Kidney tubule cell (primary cell): ENCODE measurements at regions not wholly inside any gene's neighbourhood (a gene's known extent, or its start where the extent isn't known, plus 50 kb on each side); places are given as distances from the start of the nearest gene placed in this dataset.
A peak's percentile ranks its signal among the peaks of the same experiment; 100 is the strongest.
"Not testable (repeated sequence)": the region's sequence is repeated elsewhere in the genome, so short reads cannot be mapped to it uniquely, and the experiment has no call there.

Experiments used
- DNase-seq: peaks from one replicate; pipeline ENCODE4 v3.0.0-alpha.2; 2018; ENCODE audit warnings: low spot score

DNA sequence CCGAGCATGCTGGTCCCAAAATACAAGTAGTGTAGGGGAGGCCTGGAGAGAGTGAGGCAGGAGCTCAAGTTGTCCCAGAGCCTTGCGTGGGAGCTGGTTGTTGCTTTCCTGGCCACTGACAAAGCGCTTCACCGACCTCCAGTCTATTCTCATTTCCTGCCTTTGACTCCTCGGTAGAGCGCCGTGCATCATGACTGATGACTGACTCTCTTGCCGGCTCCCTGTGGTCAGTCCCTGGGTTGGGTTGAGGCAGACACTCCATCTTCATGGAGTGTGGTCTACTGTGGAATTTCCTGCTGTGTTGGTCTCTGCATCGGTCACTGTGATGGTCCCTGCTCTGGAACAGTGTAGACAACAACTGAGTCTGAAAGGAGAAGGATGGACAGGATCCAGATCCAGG lies 175.1 kb upstream of the S1PR3 start:
- DNase-seq = peak; percentile 25

DNA sequence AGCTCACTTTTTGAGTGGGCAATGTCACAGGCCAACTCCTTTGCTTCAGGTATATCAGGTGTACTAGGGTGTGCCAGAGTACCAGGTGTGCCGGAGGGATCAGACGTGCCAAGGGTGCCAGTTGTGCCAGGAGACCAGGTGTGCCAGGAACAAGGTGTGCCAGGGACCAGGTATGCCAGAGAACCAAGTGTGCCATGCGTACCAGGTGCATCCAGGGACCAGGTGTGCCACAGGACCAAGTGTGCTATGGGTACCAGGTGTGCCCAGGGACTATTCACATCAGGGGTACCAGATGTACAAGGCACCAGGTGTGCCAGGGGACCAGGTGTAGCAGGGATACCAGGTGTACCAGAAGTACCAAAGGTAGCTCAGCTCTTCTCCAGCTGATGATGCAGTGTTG lies 174.7 kb upstream of the S1PR3 start:
- no peak for DNase-seq

DNA sequence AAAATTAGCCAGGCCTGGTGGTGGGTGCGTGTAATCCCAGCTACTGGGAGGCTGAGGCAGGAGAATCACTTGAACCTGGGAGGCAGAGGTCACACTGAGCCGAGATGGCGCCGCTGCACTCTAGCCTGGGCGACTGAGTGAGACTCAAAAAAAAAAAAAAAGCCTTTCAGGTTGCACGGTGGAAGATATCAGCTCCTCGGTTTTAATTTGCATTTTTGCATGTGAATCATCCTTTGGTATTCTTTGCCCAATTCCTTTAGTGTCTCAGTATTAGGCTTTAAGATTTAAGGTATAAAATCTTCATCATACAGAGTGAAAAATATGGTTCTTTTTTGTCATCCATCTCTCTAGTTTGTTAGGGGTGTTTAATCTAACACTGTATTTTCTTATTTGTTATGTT lies 173.6 kb upstream of the S1PR3 start:
- no peak for DNase-seq

DNA sequence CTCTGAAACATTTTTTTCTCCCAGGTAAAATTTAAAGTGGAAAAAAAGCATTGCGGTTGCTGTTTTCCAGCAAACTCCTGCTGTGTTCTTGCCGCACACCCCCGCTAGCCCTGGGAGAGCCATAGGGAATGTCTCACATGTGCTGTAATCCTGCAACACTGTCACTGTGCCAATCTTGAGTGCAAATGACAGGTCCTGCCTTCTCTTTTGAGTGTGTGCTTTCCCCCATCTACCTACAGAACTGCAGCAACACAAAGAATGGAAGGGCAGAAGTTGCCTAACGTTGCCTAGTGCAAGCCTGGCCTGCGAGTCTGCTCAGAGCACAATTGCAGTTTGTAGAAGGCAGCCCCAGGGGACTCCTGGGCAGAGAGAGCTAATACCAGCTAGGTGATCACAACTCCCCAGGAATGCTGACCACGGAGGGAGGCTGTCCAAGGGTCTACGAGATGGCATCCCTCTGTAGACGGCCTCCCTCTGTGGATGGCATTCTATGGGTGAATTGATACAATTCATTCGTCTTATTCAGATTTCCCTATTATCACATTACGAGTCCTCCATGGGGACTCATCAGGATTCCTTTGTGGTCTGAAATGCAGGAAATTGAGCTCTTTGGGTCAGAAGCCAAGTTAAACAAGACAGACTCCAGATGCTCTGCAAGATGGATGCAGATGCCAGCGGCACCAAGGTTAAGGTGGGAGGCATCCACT lies 172.6 kb upstream of the S1PR3 start:
- peak; percentile 16 for DNase-seq

DNA sequence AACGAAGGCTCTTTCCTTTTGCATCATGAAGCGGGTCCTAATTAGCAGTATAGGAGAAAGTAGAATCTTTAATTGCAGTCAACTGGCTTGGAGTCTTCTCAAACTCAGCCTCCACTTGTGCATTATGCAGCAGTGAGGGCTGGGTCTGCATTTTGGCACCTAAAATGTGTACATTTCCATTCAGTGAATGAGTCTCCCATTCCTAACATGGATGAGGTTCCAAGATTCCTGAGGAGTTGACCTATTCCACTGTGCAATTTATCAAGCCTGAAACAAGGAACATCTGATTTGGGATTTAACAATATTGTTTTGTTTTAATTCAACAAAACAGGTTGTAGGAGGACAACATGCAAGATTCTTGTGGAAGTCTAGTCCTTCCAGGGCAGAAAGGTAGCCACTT lies 171.8 kb upstream of the S1PR3 start:
- no peak for DNase-seq

DNA sequence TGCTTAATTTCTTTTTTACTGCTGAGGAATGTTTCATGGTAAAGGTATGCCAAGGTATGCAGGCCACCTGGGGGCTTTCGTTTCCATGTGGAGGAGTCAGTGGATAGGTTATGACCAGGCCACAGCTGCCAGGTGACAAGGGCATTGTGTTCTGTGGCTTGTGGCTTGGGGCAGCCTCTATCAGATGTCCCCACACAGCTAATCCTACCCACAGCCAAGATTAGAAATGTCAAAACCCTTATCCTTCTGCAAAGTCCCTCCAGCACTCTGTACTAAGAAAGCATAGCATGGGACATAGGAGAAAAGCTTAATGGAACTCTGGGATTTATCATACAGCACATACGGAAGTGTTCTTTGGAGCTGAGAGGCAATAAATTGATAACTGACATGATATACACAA lies 171.2 kb upstream of the S1PR3 start:
- DNase-seq = peak; percentile 45

DNA sequence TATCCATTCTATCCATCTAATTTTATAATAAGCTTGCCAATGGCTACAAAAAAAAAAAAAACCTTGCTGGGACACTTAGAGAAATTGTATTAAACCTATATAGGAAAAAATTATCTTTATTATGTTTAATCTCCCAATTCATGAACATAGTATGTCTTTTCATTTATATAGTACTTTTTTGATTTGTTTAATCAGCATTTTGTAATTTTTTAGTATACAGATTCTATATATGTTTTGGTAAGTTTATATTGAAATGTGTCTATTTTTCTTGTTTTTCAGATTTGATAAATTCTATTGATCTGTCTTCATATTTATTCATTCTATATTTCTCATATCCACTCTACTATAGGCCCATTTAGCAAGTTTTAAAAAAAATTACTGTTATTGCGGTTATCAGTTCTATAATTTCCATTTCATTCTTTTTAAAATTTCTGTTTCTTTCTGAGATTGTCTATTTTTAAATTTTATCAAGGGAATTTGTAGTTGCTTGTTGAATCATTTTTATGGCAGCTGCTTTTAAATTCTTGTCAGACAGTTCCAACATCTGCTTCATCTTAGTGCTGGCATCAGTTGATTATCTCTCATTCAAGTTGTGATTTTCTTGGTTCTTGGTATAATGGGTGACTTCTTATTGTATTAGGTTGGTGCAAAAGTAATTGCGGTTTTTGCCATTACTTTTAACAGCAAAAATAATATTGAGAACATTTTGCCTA lies 170.1 kb upstream of the S1PR3 start:
- no peak for DNase-seq

DNA sequence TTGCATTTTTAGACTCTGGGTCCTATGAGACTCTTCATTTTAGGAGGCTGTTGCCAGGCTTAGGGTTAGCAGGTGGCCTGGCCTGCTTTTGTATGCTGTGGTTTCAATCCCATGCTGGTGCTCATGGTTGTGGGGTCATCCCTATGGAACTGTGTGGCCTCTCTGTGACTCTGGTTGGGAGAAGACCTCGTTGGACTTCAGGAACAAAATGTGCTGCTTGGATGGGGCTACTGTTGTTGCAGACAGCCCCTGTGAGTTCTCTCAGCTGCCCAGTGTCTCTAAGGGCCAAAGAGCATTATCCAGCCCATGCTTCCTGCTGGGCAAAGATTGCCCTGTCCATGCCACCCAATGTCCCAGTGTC lies 169.5 kb upstream of the S1PR3 start:
- DNase-seq = no peak

DNA sequence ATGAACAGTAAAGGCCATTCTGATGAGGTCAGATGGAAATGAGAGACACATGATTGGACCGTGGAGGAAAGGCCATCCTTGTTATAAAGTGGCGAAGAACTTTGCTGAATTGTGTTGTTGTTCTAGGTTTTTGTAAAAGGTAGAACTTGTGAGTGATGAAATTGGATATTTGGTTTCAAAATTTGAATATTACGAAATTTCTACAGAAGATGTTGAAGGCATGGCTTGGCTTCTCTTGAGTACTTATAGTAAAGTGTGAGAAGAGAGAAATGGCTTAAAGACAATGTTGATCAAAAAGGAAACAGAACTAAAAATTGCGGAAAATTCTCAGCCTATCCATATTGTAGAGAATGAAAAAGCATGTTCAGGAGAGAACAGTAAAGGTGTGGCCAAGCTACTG lies 166.6 kb upstream of the S1PR3 start:
- DNase-seq = no peak

DNA sequence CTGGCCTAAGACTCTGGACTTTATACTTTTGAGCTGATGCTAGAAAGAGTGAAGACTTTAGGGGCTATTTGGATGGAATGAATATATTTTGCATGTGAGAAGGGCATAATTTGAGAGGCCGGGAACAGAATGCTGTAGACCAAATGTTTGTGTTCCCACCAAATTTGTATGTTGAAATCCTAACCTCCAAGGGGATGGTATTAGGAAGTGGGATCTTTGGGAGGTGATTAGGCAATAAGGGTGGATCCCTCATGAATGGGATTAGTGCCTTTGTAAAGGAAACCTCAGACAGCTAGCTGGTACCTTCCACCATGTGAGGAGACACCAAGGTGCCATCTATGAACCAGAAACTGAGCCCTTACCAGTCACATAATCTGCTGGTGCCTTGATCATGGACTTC lies 165.1 kb upstream of the S1PR3 start:
- no peak for DNase-seq

DNA sequence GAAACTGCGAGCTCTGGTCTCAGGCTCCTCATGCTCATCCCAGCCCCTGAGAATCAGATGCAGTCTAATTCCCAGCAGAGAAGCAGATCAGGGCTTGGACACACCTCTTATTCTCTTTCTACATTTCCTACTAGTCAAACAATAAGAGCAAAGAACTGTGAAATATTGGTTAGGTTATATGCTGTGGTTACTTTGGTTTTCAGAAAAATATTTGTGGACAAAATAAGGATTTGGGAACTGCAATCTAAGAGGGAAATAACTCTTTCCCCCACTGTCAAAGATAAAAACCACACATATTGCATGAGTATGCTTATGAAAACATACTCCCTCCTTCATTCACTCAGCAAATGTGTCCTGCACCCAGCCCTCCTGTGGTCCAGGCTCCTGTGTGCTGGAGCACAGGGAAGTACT lies 164.5 kb upstream of the S1PR3 start:
- DNase-seq = no peak

DNA sequence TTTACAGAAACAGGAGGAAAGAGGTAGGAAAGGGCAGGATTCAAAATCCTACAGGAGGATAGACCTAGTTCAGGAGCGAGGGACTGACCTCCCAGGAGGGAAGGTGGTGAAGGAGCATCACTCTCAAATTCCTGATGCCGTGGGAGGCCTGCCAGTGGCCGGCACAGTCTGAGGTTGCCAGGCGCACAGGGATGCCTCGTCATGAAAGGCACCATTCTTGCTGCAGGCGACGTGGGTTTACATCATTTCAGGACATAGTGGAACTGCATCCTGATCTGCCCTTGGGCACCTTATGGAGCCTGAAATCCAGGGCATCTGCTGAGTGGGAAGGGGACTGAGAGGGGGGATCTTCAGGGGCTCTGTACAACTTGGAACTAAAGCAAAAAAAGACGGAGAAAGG lies 163.2 kb upstream of the S1PR3 start:
- no peak for DNase-seq

DNA sequence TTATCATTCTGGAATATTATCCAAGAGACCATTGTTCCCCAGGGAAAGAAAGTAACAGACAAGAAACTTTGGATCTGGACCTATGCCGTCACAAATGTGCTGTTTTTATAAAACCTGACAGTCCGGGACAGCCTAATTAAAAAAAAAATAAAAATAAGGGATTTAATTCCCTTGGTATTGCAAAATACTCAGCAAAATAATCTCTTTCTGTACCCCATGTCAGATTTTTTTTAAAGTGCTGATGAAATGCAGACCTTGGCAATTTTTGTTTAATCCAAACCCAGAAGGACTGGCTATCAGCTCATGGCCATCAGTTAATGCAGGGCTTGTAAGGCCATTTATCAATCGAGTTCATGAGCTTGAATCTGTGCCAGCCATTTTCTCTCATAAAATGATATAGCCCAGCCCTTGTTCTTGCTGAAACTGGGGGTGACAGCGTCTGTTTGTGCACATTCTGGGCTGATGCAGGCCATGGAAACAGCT lies 162.7 kb upstream of the S1PR3 start:
- DNase-seq = no peak

DNA sequence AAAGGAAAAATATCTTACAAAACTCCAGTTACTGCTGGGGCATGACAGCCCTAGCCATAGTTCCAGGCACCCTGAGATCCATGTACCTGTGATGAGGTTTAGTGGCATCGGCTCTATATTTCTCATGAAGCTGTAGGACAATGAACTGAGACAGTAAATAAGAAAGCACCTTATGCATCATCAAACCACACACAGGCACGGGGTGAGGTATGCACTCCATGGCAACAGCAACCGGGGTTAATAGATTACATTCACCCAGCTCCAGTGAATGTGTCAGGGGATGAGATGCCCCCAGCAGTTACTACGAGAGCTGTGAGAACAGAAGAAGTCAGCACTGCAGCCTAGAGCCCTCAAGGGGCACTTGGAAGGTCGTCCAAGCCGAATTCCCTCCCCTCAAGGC lies 162.0 kb upstream of the S1PR3 start:
- DNase-seq = peak; percentile 67

DNA sequence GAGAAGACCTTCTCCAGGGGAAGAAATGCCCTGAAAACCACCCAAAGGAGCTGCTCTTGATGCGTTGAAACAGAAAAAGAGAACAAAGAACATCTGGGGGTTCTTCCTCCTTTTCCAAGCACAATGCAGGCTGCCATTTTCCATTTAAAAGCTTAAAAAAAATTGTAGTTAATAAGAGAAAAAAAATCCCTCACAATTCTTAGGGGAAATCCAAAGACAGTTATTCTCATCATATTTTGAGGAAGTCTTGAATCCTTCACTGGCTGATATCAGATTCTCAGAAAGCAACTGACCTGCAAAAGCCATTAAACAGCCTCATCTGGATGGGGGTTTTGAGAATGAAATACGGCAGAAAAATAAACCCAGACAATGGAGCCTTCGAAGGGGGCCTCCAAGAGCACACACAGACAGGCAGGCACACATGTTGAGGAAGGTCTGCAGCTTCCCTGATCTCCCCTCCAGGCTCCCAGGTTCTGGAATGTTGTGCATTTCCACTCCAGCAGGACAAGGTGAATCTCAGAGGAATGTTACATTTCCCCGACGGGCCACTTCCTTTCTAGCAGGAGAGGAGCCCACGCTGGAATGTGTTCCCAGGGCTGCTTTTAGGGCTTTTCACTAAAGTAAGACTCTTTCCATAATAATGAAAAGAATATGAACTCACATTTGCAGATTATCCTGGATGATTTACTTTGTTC lies 159.4 kb upstream of the S1PR3 start:
- DNase-seq = no peak

DNA sequence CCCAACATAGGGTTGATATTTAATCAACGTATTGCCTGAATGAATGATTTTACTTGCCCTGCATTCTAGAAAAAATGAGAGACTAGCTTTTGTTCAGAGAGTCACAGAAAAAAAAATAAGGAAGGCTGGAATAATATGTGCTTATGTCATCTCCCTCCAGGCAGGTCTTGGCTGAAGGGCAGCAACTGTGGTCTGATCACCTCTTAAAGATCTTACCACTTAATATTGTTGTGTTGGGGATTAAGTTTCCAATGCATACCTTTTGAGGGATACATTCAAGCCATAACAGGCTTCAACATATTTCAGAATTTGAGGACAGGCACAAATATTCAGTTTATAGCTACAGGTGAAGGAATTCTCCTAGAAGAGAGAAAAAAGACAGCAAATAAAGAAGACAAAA lies 157.3 kb upstream of the S1PR3 start:
- no peak for DNase-seq

DNA sequence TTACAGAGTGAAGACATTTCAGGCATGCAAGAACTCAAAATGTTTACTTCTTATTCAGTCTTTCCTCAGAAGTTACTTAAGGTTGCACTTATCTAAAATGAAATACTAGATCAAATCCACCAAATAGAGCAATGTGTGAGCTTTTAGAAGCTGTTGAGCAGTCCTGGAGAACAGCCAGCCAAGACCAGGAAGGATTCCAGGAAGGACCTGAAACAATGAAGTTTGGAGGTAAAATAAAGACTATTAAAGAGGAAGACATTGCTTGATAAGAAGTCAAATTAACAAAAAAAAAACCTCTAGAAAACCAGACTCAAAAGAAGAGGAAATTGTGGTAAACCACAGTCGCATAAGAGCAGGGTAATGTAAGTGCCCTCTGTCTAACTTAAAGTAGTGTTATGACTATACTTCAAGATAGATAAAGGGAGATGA lies 156.2 kb upstream of the S1PR3 start:
- DNase-seq = peak; percentile 10

DNA sequence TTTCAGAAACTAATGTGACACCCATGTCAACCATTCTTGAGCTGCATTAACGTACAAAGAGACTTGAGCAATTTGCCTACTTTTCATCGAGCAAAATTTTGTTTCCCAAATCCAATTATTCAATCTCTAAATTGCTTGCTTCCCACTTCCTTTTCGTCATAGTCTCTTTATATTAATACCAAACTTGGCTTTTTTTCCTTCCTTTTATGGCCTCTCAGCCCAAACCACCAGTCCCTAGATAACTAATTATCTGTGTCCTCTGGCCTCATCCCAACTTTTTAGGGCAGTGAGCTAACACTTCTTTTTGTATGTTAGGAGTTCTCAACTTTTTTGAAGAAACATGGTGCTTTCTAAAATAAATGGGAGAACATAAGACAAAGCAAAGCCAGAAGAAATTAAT lies 155.5 kb upstream of the S1PR3 start:
- DNase-seq = no peak

DNA sequence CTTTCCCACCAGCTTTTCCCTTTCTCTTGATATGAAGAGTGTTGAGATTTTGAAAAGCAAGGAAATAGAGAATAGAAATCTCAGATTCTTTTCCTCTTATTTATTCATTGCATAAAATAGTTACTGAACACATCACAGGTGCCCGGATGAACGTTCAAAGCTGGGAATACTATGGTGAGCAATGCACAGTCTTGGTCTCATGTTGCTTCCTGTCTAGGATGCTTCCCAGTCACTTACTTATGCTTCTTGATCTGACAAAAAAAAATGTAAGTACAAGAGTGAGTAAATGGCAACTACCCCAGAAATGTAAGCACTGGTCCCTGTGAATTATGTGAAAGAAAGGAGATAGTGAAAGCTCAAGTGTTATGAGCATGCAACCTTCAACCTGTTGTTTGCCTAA lies 153.5 kb upstream of the S1PR3 start:
- DNase-seq = no peak

DNA sequence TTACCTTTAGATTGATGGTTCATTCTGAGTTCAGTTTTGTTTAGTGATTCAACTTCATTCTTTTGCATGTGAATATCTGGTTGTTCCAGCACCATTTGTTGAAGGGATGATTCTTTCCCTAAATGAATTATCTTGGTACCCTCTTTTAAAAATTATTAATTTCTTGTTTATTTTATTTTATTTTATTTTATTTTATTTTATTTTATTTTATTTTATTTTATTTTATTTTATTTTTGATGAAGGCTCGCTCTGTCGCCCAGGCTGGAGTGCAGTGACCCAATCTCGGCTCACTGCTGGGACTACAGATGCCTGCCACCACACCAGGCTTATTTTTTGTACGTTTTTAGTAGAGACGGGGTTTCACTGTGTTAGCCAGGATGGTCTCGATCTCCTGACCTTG lies 141.4 kb upstream of the S1PR3 start:
- not testable (repeated sequence) for DNase-seq

DNA sequence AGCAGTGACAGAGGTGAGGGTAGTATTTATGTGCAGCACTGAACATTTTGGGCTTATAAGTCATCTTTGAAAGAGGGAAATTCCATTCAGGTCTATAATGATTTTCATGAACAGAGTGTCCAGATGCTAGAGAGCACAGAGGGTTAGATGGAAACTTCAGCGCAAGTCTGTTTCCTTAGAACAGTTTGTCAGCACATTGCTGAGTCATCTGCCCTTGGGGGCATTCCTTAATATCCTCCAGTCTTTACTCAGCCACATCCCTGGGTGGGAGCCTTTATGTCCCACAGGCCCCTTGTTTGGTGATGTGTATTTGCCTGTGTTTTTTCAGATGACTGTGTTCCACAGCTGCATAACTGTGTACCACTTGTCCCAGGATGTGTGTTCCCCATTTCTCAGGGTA lies 138.5 kb upstream of the S1PR3 start:
- peak; percentile 65 for DNase-seq

DNA sequence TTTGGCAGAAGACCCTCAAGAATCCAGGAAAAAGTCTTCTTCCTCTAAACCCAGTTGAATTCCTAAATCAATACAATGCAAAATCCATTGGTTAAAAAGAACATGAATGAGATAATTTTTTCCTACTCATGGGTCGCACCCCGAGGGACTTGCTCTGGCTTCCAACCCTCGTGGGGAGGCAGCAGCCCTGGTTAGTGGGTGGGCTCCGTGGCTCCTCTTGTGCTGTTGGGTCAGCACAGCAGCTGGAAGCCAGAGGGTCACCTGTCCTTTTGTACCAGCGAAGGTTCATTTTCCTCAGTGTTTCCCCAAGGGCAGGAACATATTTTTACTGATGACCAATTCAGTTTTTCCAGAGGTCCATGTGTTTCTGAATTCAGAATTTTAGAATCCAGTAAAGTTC lies 120.6 kb upstream of the S1PR3 start:
- no peak for DNase-seq

DNA sequence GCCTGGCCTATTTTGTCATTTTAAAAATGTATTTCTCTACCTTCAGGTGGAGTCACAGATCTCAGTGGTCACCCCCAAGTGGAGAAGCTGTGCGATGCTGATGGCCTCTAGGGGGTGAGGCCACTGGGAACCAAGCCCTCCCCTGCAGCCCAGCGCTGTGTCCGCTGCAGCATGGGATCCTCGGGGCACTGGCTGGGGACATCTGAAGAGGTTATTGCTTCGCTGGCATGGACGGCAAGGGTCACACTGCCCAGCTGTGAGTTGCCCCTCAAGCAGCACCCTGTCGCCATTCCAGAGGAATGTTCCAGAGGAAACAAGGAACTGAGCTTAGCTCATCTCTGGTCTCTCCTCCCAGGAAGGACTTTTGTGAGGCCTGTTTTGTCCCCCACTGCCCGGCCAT lies 119.6 kb upstream of the S1PR3 start:
- no peak for DNase-seq
